IPS-20b (cell line): ENCODE measurements at regions not wholly inside any gene's neighbourhood (a gene's known extent, or its start where the extent isn't known, plus 50 kb on each side); places are given as distances from the start of the nearest gene placed in this dataset.

ENCODE experiments used
- H3K27ac ChIP-seq: one replicate; pipeline ENCODE4 v1.5.1; 2013; ENCODE audit warnings: low read length
- H3K27me3 ChIP-seq: 2 replicates; pipeline ENCODE4 v1.6.1; 2013; ENCODE audit warnings: mild to moderate bottlenecking, low read length, inconsistent platforms; ENCODE audit not compliant: insufficient read depth
- H3K36me3 ChIP-seq: 2 replicates; pipeline ENCODE4 v1.6.1; 2013; ENCODE audit warnings: low read depth, mild to moderate bottlenecking, inconsistent platforms, low read length, moderate library complexity; ENCODE audit not compliant: insufficient read depth
- H3K4me1 ChIP-seq: 2 replicates; pipeline ENCODE4 v1.6.1; 2013; ENCODE audit warnings: mild to moderate bottlenecking, control low read depth, inconsistent platforms, low read length, moderate library complexity; ENCODE audit not compliant: insufficient read depth
- H3K4me3 ChIP-seq: 2 replicates; pipeline ENCODE4 v1.5.1; 2013; ENCODE audit warnings: mild to moderate bottlenecking, low read length, inconsistent platforms
- H3K9ac ChIP-seq: 2 replicates; pipeline ENCODE4 v1.6.1; 2013; ENCODE audit warnings: low read depth, mild to moderate bottlenecking, inconsistent platforms, low read length, moderate library complexity
- H3K9me3 ChIP-seq: 2 replicates; pipeline ENCODE4 v1.6.1; 2013; ENCODE audit warnings: mild to moderate bottlenecking, low read depth, low read length, inconsistent platforms; ENCODE audit not compliant: insufficient read depth

DNA sequence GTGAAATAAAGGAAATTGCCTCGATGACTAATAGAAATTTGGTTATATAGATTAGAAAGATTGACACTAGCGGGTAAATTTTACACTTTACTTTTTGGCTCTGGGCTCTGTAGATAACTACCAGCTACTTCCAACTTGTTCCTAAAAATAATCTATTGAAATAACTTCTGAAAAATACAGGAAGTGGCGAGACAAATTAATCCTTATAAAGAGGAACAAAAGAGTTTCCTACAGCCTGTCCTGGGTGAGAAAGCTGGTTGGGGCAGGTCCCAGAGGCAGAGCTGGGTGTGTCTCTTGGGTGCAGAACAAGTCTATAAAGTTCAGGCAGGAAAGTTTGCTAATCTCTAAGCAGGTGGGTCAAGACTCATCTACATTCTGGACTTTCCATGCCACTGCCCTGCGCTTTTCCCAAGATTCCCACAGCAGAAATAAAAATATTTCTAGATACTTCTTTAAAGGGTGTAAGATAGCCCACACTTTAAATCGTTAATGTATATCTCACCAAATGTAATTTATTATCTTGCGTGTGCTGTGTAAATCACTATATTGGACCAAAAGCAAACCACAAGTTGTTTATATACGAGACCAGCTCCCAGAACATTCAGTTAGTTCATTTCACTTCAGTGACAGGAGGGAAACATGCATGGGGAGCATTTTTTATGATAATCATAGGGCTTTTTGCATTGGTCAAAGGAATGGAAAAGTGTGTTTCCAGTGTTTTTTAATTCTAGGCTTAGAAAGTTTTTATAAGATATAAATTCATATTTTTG is 70.1 kb upstream of the NRIP1 start:
- Histone ChIP-seq H3K36me3 (no peaks in the 10 kb centered on the region), H3K4me3 (no peak overlapping the region), H3K27ac (no peak overlapping the region), H3K9me3 (no peaks in the 10 kb centered on the region), H3K4me1 (no peaks in the 10 kb centered on the region), H3K9ac (no peak overlapping the region), H3K27me3 (no peaks in the 10 kb centered on the region)

DNA sequence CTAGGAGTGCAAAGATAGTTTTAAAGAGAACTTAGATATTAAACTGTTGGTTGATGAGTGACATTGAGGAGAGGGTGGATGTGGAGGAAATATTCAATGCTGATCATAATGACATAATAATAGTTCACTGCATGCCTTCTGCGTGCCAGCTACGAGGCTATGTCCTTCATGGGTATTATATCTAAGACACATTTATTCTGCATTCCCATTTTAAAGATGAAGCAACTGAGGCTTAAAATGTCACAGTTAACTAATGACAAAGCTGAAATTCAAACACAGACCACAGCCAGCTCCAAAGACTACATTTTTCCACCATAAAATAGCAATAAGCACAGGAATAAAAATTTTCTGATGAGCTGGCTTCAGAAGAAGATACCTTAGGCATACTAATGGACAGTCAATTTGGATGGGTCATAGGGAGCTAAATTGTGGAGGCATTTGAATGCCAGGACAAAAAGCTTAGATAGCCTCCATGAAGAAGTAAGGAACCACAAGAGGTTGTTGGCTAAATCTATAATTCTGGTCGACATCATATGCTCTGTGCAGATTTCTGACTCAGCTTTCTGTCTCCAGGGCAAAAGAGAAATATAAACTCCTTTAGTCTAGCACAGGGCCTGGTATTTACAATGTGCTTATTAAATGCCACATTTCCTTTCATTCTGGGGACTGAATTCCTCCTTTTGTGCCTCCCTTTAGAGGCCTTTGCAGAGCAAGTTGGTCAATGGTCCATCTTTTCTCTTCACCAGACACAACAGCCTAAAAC is 71.2 kb upstream of the NRIP1 start:
- Histone ChIP-seq H3K27me3 (no peaks in the 10 kb centered on the region), H3K9me3 (no peaks in the 10 kb centered on the region), H3K27ac (no peak overlapping the region), H3K36me3 (no peaks in the 10 kb centered on the region), H3K4me3 (no peak overlapping the region), H3K4me1 (no peaks in the 10 kb centered on the region), H3K9ac (no peak overlapping the region)

DNA sequence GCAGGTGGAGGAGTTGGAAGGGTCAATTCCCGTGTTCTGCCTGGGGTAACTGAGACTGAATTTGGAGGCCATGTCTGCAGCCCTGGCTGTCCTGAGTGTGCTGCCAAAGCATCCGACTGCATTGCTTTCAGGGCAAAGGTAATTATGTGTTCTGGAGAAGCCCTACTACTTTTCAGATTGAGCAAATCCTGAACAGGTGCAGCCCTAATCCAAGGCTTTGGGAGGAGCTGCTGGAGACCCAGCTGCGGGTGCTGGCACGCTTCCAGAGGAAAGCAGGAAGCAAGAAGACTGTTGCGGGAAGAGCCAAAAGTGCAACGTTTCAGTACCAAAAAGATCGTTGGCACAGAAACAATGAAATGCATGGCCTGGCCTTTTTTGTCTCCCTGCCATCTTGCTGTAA is 73.7 kb upstream of the NRIP1 start:
- no peaks in the 10 kb centered on the region for H3K27me3 ChIP-seq

DNA sequence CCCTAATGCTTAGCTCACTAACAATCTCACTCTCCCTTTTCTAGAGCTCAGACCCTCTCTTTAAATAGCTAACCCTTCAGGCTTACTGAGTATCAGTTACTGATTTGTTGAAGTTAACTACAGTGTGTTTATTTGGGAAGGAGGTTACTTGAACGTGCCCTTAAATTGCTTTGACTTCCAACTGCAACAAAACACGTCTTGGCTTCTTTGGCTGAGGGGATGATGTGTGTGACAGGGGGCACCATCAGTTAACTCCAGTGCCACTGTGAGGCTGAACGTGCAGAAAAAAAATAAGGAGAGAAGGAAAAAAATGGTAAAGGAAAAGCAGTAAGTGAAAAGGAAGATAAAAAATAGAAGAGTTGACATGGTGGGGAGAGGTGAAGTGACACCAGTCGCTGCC is 75.1 kb upstream of the NRIP1 start:
- Histone ChIP-seq H3K27ac (no peak overlapping the region), H3K9me3 (no peaks in the 10 kb centered on the region), H3K4me1 (no peaks in the 10 kb centered on the region), H3K4me3 (no peak overlapping the region), H3K36me3 (no peaks in the 10 kb centered on the region), H3K9ac (no peak overlapping the region), H3K27me3 (no peaks in the 10 kb centered on the region)

More for the DNA sequence above, 73.7 kb upstream of the NRIP1 start:
- H3K9ac ChIP-seq: no peak overlapping the region
- no peaks in the 10 kb centered on the region for H3K9me3 ChIP-seq
- H3K4me1 ChIP-seq: no peaks in the 10 kb centered on the region
- H3K36me3 ChIP-seq: no peaks in the 10 kb centered on the region
- no peak overlapping the region for H3K27ac ChIP-seq
- no peak overlapping the region for H3K4me3 ChIP-seq

DNA sequence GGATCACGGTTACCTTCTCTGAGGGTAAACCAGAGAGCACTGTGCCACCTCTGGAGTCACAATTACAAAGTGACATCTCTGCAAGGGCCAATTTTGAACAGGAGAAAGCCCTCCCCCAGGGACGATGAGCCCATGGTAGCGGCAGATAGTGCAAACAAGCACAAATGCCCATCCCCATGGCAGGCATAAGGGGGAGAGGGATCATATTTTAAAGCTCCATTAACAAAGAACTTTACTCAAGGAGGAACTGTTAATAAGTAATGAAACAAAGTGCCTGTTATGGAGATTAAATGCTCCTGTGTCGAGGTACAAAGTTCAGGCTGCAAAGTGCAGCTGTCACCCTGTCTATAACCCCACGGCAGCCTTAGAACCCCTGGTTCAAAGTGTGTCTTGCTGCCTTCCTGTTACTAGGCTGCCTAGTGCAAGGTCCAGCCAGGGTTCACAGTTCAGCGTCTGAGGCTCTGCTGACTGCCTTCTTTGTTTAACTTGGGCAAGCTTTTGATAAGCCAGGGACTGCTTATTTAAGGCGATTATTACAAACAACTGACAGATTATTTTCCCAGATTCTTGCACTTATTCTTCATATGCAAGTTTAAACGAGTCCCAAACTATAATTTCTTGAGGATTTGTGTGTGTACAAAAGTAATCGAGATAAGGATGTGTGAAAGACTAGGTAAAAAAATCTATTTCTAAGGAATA is 75.7 kb upstream of the NRIP1 start:
- Histone ChIP-seq H3K36me3 (no peaks in the 10 kb centered on the region), H3K4me3 (no peak overlapping the region), H3K9ac (no peak overlapping the region), H3K9me3 (no peaks in the 10 kb centered on the region), H3K27me3 (no peaks in the 10 kb centered on the region), H3K4me1 (no peaks in the 10 kb centered on the region), H3K27ac (no peak overlapping the region)

DNA sequence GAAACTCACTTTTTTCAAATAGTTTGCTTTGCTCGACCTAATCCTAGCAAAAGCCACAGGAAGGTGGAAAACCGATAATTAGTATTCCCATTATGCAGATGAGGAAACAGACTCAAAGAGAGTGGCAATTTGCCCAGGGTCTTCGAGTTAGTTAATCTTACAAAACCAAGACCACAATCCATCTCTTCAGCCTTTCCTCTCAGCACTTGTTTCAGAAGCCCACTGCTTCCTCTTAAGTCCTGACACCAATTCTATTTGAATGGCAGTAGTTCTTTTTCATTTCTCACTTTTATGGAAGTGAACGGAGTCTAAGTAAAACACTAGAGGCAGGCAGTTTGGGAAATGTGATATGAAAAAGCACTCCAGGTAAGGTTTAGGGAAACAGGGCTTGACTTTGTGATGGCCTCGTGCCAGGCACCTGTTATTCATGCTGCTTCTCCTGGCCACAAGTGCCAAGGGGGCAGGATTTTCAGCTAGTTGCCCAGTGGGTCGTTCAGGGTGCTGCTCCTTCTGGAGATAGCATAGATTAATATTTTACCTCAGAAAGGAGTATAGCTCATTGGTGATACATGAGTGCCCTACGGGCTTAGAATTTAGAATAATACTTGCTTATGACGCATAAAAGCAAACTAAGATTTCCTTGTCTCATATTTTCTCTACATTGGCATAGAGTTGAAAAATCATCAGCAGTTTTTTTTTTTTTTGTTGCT is 76.6 kb upstream of the NRIP1 start:
- no peak overlapping the region for H3K27ac ChIP-seq
- no peaks in the 10 kb centered on the region for H3K36me3 ChIP-seq
- no peaks in the 10 kb centered on the region for H3K27me3 ChIP-seq
- H3K9me3 ChIP-seq: no peaks in the 10 kb centered on the region
- no peaks in the 10 kb centered on the region for H3K4me1 ChIP-seq
- no peak overlapping the region for H3K9ac ChIP-seq
- H3K4me3 ChIP-seq: no peak overlapping the region

DNA sequence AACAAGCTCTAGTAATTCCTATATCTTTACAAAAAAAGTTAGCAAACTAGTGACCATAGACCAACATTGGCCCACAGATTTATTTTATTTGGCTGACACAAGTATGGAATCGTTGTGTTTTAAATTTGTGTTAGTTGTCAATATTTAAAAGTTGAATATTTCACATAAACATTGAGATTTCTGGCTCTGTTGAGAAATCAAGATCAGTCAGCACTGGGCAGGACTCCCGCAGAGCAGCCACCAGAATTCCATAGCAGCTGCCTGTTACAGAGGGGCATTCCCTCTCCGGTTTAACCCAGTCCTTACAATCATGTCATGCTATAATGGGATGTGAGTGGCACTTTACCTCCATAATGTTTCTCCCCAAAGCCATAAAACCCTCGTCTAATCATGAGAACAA is 79.2 kb upstream of the NRIP1 start:
- H3K4me1 ChIP-seq: no peaks in the 10 kb centered on the region

DNA sequence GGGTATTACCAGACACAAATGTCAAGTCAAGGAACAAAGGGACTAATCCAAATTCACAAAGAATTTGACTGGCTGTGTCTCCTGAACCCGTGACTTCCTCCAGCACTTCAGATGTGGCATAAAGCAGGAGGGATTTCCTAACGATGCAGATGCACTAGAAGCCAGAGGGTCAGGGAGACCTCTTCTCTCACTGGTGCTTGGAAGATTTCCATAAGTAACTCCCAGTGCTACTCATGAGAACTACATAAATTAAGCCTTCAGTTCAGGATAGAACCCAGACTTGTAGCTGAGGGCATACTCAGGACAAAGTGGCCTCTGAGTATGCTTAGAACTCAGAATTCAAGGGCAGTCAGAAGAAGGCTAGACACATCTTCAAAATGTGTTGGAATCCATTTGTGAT is 83.6 kb upstream of the NRIP1 start:
- Histone ChIP-seq H3K4me1 (no peaks in the 10 kb centered on the region), H3K9ac (no peak overlapping the region), H3K27me3 (no peaks in the 10 kb centered on the region), H3K27ac (no peak overlapping the region), H3K36me3 (no peaks in the 10 kb centered on the region), H3K9me3 (no peaks in the 10 kb centered on the region), H3K4me3 (no peak overlapping the region)

More for the DNA sequence above, 79.2 kb upstream of the NRIP1 start:
- Histone ChIP-seq H3K27me3 (no peaks in the 10 kb centered on the region), H3K9me3 (no peaks in the 10 kb centered on the region), H3K36me3 (no peaks in the 10 kb centered on the region), H3K4me3 (no peak overlapping the region), H3K9ac (no peak overlapping the region), H3K27ac (no peak overlapping the region)

DNA sequence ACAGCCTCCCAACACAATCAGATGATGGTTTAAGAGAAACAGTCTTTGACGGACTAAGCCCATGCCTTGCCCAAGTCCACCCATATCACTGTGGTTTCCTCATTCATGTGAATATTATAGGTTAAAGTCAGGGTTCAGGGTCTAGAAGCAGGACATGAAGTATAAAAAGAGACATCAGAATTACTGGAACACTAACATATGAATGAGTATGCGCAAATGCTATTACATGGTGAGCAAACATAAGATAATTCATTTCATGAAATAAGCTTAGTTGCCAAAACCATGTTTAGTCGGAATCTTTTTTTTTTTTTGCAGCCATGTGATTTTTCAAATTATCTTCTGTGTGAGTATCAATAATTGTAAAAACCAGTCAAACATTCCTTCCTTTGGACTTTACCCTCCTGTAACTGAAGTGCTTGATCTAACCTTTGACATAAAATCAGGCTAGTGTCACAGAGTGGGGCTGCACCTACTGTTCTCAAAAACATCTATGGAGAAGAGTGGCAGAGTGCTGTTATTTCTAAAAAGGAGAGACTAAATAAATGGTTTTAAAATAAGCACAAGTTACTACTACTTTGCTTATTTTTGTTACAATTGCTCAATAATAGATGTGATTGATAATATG is 84.9 kb upstream of the NRIP1 start:
- Histone ChIP-seq H3K9me3 (no peaks in the 10 kb centered on the region), H3K4me1 (no peaks in the 10 kb centered on the region), H3K36me3 (no peaks in the 10 kb centered on the region), H3K27me3 (no peaks in the 10 kb centered on the region), H3K4me3 (no peak overlapping the region), H3K9ac (no peak overlapping the region), H3K27ac (no peak overlapping the region)

DNA sequence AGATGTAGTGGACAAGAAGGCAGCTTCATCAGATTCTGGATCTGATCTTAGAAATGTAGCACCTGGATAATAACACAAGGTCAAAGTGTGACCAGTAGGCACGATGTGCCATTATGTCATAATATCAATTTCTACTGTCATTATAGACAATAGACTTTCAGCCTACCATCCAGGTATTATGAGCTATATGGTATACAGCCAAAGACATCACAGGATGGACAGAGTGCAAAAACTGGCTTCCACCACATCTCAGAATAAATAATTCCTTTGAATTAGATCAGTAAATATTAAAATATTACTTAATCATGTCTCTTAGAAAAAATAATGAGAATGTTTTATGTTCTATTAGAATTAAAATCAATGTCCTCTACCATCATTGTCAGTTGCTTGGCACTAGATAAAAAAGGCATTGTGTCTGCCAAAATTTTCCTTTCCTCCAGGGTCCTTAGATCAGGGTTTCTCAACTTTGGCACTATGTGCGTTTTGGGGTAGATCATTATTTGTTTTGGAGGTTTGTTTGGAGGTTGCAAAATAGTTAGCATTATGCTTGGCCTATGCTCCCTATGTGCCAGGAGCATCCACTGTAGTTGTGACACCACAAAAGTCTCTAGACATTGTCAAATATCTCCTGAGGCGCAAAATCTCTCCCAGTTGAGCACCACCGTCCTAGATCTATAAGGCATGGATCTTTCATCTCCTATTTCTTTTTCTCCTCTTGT is 86.7 kb upstream of the NRIP1 start:
- Histone ChIP-seq H3K36me3 (no peaks in the 10 kb centered on the region), H3K27ac (no peak overlapping the region), H3K27me3 (no peaks in the 10 kb centered on the region), H3K9ac (no peak overlapping the region), H3K4me3 (no peak overlapping the region), H3K4me1 (no peaks in the 10 kb centered on the region), H3K9me3 (peaks cover 5% of the 10 kb centered on the region; the same call in 1 of the 2 replicates)
